DND-41 (cell line): ENCODE measurements at regions not wholly inside any gene's neighbourhood (a gene's known extent, or its start where the extent isn't known, plus 50 kb on each side); places are given as distances from the start of the nearest gene placed in this dataset.

Source experiments
- ATAC-seq: fragments of 200-7000 bp; cut with Tn5 transposase; 3 replicates; pipeline ENCODE4 v1.9.1; 2021; ENCODE audit warnings: low read depth; ENCODE audit not compliant: insufficient read depth
- DNase-seq: peaks from one replicate; pipeline ENCODE4 v3.0.0-alpha.2; 2020
- H2AFZ ChIP-seq: 2 replicates; pipeline ENCODE4 v1.6.0; 2012; ENCODE audit warnings: low read depth, low read length
- H3K27ac ChIP-seq: 2 replicates; pipeline ENCODE4 v1.5.1; 2012; ENCODE audit warnings: low read length, inconsistent platforms
- H3K27me3 ChIP-seq: fragments of 200-600 bp; sonication (generic); 2 replicates; pipeline ENCODE4 v1.6.0; 2012; ENCODE audit warnings: low read length, mild to moderate bottlenecking, inconsistent platforms; ENCODE audit not compliant: insufficient read depth, poor library complexity
- H3K36me3 ChIP-seq: 2 replicates; pipeline ENCODE4 v1.5.1; 2012; ENCODE audit warnings: low read length, inconsistent platforms; ENCODE audit not compliant: insufficient read depth
- H3K4me1 ChIP-seq: 2 replicates; pipeline ENCODE4 v1.5.1; 2012; ENCODE audit warnings: mild to moderate bottlenecking, low read length; ENCODE audit not compliant: insufficient read depth
- H3K4me2 ChIP-seq: 2 replicates; pipeline ENCODE4 v1.6.0; 2012; ENCODE audit warnings: mild to moderate bottlenecking, moderate library complexity, low read length, inconsistent platforms; ENCODE audit not compliant: insufficient read depth
- H3K4me3 ChIP-seq, 2 experiments: fragments of 200-600 bp in 1 of 2; shearing (Covaris generic) in 1 of 2; 2 replicates each; pipeline ENCODE4 v1.5.1; 2012 to 2016; ENCODE audit warnings: inconsistent platforms in 2 of 2, low read length in 2 of 2, mild to moderate bottlenecking in 2 of 2, low read depth in 1 of 2, moderate library complexity in 1 of 2
- H3K79me2 ChIP-seq: 2 replicates; pipeline ENCODE4 v1.6.0; 2012; ENCODE audit warnings: low read length, inconsistent platforms; ENCODE audit not compliant: insufficient read depth
- H3K9ac ChIP-seq: 2 replicates; pipeline ENCODE4 v1.6.0; 2012; ENCODE audit warnings: low read depth, mild to moderate bottlenecking, inconsistent platforms, low read length, moderate library complexity
- H3K9me3 ChIP-seq: 2 replicates; pipeline ENCODE4 v1.5.1; 2012; ENCODE audit warnings: low read length, moderate library complexity, mild to moderate bottlenecking, inconsistent platforms; ENCODE audit not compliant: insufficient read depth, severe bottlenecking
- H4K20me1 ChIP-seq: 2 replicates; pipeline ENCODE4 v1.6.0; 2012; ENCODE audit warnings: low read length; ENCODE audit not compliant: insufficient read depth
- EZH2 ChIP-seq: IDR thresholded peaks from 3 replicates; pipeline ENCODE4 v1.6.1; 2012; ENCODE audit warnings: borderline replicate concordance, low read depth, mild to moderate bottlenecking, moderate library complexity, low read length, inconsistent platforms; ENCODE audit not compliant: severe bottlenecking
- TF ChIP-seq, protein P1 (sequence below): IDR thresholded peaks from 2 replicates; pipeline ENCODE4 v1.5.1; 2012; ENCODE audit warnings: borderline replicate concordance, low read length, moderate library complexity, mild to moderate bottlenecking; ENCODE audit not compliant: poor library complexity, severe bottlenecking; ENCODE audit errors: extremely low read depth

- DNase-seq (no peak), ATAC-seq (no peak)
- H3K4me1 ChIP-seq: no peaks in the 10 kb centered on the region
- H3K9ac ChIP-seq: no peak overlapping the region
- TF ChIP-seq, protein P1, sequence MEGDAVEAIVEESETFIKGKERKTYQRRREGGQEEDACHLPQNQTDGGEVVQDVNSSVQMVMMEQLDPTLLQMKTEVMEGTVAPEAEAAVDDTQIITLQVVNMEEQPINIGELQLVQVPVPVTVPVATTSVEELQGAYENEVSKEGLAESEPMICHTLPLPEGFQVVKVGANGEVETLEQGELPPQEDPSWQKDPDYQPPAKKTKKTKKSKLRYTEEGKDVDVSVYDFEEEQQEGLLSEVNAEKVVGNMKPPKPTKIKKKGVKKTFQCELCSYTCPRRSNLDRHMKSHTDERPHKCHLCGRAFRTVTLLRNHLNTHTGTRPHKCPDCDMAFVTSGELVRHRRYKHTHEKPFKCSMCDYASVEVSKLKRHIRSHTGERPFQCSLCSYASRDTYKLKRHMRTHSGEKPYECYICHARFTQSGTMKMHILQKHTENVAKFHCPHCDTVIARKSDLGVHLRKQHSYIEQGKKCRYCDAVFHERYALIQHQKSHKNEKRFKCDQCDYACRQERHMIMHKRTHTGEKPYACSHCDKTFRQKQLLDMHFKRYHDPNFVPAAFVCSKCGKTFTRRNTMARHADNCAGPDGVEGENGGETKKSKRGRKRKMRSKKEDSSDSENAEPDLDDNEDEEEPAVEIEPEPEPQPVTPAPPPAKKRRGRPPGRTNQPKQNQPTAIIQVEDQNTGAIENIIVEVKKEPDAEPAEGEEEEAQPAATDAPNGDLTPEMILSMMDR: no peak
- no peak for TF ChIP-seq EZH2
- no peaks in the 10 kb centered on the region for H4K20me1 ChIP-seq
- no peaks in the 10 kb centered on the region for H3K36me3 ChIP-seq
- H3K79me2 ChIP-seq: no peaks in the 10 kb centered on the region
- H3K27me3 ChIP-seq: peaks cover 14% of the 10 kb centered on the region
- H3K4me3 ChIP-seq: no peak overlapping the region
- H3K4me2 ChIP-seq: no peak overlapping the region
- no peaks in the 10 kb centered on the region for H3K9me3 ChIP-seq
- no peak overlapping the region for H3K27ac ChIP-seq
- no peak overlapping the region for H2AFZ ChIP-seq
Measured at GRCh38 chr10:110429301-110429700, 68.4 kb upstream of the DUSP5 start.

DNA sequence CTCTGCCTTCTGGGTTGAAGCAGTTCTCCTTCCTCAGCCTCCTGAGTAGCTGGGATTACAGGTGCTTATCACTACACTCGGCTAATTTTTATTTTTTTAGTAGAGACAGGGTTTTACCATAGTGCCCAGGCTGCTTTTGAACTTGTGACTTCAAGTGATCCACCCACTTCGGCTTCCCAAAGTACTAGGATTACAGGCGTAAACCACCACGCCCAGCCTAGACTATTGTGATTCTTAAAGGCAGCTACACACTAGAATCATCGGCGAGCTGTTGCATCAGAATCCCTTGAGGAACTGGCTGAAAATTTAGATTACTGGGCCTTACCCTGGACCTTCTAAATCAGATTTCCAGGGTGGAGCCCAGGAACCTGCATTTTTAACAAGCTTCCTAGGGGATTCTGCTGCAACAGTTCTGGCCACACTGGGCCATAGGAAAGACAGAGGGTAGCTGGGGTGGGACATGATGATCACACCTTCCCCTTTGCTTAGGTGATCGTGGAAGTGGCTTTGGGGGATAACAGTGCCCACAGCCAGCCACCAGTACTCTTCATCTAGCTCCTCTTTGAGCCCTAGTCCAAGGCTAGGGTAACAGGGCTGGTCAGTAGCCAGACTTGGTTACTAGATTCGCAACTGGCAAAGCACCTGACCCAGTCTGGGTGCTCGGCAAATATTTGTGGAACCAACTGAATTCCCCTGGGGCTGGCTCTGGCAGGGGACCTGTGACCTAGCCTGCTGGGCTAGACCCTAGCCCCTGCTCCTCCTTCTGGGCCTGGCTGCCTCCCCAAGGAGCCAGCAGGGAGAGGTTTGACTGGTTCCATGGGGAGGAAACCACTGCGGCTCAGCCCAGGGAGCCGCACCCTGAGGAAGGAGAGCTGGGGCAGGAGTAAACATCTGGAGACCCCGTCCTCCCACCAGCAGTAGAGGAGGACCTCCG, 67.1 kb upstream of the DUSP5 start:
- no peak overlapping the region for H3K27ac ChIP-seq
- no peaks in the 10 kb centered on the region for H3K79me2 ChIP-seq
- TF ChIP-seq, protein P1: no peak
- no peak for TF ChIP-seq EZH2
- DNase-seq (no peak), ATAC-seq (no peak)
- no peaks in the 10 kb centered on the region for H3K9me3 ChIP-seq
- peaks cover 14% of the 10 kb centered on the region for H3K27me3 ChIP-seq
- H3K4me1 ChIP-seq: no peaks in the 10 kb centered on the region
- H3K4me3 ChIP-seq: no peak overlapping the region
- H3K36me3 ChIP-seq: no peaks in the 10 kb centered on the region
- H3K4me2 ChIP-seq: no peak overlapping the region
- no peak overlapping the region for H3K9ac ChIP-seq
- no peak overlapping the region for H2AFZ ChIP-seq
- H4K20me1 ChIP-seq: no peaks in the 10 kb centered on the region

- ATAC-seq (no peak), DNase-seq (no peak)
- Histone ChIP-seq H3K4me1 (no peaks in the 10 kb centered on the region), H4K20me1 (no peaks in the 10 kb centered on the region), H3K9ac (no peak overlapping the region), H2AFZ (no peak overlapping the region), H3K9me3 (no peaks in the 10 kb centered on the region), H3K4me3 (no peak overlapping the region), H3K4me2 (no peak overlapping the region), H3K27me3 (peaks cover 14% of the 10 kb centered on the region), H3K36me3 (no peaks in the 10 kb centered on the region), H3K79me2 (no peaks in the 10 kb centered on the region), H3K27ac (no peak overlapping the region)
- no peak for TF ChIP-seq EZH2
- TF ChIP-seq, protein P1: no peak
Measured at GRCh38 chr10:110431659-110432058, 66.0 kb upstream of the DUSP5 start.
